ENCODE measurements at regions not wholly inside any gene's neighbourhood (a gene's known extent, or its start where the extent isn't known, plus 50 kb on each side); places are given as distances from the start of the nearest gene placed in this dataset.

- ChIA-PET CTCF (no interaction called here), POLR2A (no interaction called here)
- DNase-seq (ENCODE audit: extremely low spot score) = no peak
- TF ChIP-seq, protein P1, sequence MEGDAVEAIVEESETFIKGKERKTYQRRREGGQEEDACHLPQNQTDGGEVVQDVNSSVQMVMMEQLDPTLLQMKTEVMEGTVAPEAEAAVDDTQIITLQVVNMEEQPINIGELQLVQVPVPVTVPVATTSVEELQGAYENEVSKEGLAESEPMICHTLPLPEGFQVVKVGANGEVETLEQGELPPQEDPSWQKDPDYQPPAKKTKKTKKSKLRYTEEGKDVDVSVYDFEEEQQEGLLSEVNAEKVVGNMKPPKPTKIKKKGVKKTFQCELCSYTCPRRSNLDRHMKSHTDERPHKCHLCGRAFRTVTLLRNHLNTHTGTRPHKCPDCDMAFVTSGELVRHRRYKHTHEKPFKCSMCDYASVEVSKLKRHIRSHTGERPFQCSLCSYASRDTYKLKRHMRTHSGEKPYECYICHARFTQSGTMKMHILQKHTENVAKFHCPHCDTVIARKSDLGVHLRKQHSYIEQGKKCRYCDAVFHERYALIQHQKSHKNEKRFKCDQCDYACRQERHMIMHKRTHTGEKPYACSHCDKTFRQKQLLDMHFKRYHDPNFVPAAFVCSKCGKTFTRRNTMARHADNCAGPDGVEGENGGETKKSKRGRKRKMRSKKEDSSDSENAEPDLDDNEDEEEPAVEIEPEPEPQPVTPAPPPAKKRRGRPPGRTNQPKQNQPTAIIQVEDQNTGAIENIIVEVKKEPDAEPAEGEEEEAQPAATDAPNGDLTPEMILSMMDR (IDR thresholded peaks at IDR 0.05; ENCODE audit: control extremely low read depth, extremely low read depth, low read depth, missing control alignments) = no peak
Measured at GRCh38 chr4:31946456-31946855, 1226.3 kb downstream of the PCDH7 start.

- TF ChIP-seq, protein P1 (IDR thresholded peaks at IDR 0.05; ENCODE audit: control extremely low read depth, extremely low read depth, low read depth, missing control alignments) = no peak
- CTCF ChIA-PET = no interaction called here
- POLR2A ChIA-PET = no interaction called here
- DNase-seq (ENCODE audit: extremely low spot score) = no peak
Measured at GRCh38 chr4:31947101-31947500, 1226.9 kb downstream of the PCDH7 start.

DNA sequence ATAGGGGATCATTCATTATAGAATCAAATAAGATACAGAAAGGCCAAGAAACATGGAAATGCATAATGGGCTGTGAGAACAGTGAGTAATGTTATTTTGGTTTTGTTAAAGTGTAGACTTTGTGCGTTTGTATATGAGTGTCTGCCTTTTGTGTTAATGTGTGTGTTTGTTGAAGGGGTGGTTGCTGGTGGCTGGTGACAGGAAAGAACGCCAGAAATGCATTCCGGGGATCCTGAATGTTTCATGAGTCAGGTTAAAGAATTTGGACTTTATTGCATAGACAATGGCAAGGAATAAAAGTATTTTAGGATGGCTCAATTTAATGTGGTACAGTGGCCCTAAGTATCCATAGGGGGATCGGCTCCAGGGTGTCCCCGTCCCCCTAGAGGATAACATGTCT is 1228.9 kb downstream of the PCDH7 start:
- DNase-seq (ENCODE audit: extremely low spot score) = no peak
- ChIA-PET POLR2A (no interaction called here), CTCF (no interaction called here)
- TF ChIP-seq, protein P1 (IDR thresholded peaks at IDR 0.05; ENCODE audit: control extremely low read depth, extremely low read depth, low read depth, missing control alignments) = no peak

- TF ChIP-seq, protein P1 (IDR thresholded peaks at IDR 0.05; ENCODE audit: control extremely low read depth, extremely low read depth, low read depth, missing control alignments) = no peak
- ChIA-PET POLR2A (no interaction called here), CTCF (no interaction called here)
- no peak for DNase-seq (ENCODE audit: extremely low spot score)
Measured at GRCh38 chr4:31955346-31955745, 1235.2 kb downstream of the PCDH7 start.

DNA sequence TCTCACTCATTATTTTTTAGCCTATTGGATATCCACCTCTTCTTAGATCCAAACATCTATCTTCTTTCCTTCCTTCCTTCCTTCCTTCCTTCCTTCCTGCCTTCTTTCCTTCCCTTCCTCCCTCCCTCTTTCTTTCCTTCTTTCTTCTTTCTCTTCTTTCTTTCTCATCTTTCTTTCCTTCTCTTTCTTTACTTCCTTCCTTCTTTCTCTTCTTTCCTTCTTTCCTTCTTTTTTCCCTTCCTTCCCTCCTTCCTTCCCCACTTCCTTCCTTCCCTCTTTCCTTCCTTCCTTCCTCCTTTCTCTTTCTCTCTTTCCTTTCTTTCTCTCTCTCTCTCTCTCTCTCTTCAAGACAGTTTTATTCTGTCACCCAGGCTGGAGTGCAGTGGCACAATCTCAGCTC is 1239.8 kb downstream of the PCDH7 start:
- TF ChIP-seq, protein P1 (IDR thresholded peaks at IDR 0.05; ENCODE audit: control extremely low read depth, extremely low read depth, low read depth, missing control alignments) = no peak
- CTCF ChIA-PET = no interaction called here
- POLR2A ChIA-PET = no interaction called here
- no peak for DNase-seq (ENCODE audit: extremely low spot score)

DNA sequence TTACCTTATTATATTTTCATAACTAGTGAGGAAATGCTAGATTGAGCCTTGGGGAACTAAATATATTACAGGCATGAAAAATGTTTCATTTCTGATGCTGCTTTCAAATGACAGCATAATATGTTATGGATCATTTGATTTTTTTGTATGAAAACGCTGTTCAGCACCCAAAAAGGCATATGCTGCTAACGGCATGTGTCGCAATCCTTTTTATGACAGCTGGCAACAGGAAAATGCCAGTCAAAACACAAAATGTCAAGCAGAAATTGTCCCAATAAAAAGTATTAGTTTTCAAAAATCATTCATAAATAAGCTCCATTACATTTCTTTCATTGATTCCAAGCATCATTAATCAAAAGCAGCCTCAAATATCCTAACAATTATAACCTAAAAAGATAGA is 1244.5 kb downstream of the PCDH7 start:
- CTCF ChIA-PET = no interaction called here
- no peak for DNase-seq (ENCODE audit: extremely low spot score)
- POLR2A ChIA-PET = no interaction called here
- TF ChIP-seq, protein P1 (IDR thresholded peaks at IDR 0.05; ENCODE audit: control extremely low read depth, extremely low read depth, low read depth, missing control alignments) = no peak

- ChIA-PET POLR2A (no interaction called here), CTCF (no interaction called here)
- no peak for DNase-seq (ENCODE audit: extremely low spot score)
- TF ChIP-seq, protein P1 (IDR thresholded peaks at IDR 0.05; ENCODE audit: control extremely low read depth, extremely low read depth, low read depth, missing control alignments) = no peak
Measured at GRCh38 chr4:31968842-31969241, 1248.7 kb downstream of the PCDH7 start.
